Neutrophil (primary cell): ENCODE measurements at regions not wholly inside any gene's neighbourhood (a gene's known extent, or its start where the extent isn't known, plus 50 kb on each side); places are given as distances from the start of the nearest gene placed in this dataset.

Source experiments
- H3K27ac ChIP-seq: fragments of 200-600 bp; sonication (generic); 2 replicates; pipeline ENCODE4 v1.5.1; 2016; ENCODE audit warnings: mild to moderate bottlenecking, moderate library complexity
- H3K27me3 ChIP-seq: fragments of 200-600 bp; sonication (generic); 2 replicates; pipeline ENCODE4 v1.6.0; 2016; ENCODE audit warnings: mild to moderate bottlenecking
- H3K36me3 ChIP-seq: fragments of 200-600 bp; sonication (generic); 2 replicates; pipeline ENCODE4 v1.5.1; 2017
- H3K4me1 ChIP-seq, 2 experiments: fragments of 200-600 bp in 1 of 2; sonication (generic) in 1 of 2; 1 replicate in 1 of 2; 2 replicates in 1 of 2; pipeline versions ENCODE4 v1.5.1 to v1.6.1; 2013 to 2016; ENCODE audit warnings: low read depth in 1 of 2, low read length in 1 of 2, mild to moderate bottlenecking in 1 of 2, moderate library complexity in 1 of 2; ENCODE audit not compliant: control insufficient read depth in 1 of 2, insufficient read depth in 1 of 2
- H3K4me3 ChIP-seq, 2 experiments: fragments of 200-600 bp in 1 of 2; sonication (generic) in 1 of 2; 1 replicate in 1 of 2; 2 replicates in 1 of 2; pipeline ENCODE4 v1.5.1; 2013 to 2016; ENCODE audit warnings: low read depth in 1 of 2, low read length in 1 of 2, mild to moderate bottlenecking in 1 of 2, moderate library complexity in 1 of 2
- H3K9me3 ChIP-seq: fragments of 200-600 bp; sonication (generic); 2 replicates; pipeline ENCODE4 v1.5.1; 2016
- CTCF ChIP-seq: fragments of 200-600 bp; sonication (generic); IDR thresholded peaks from 2 replicates; pipeline ENCODE4 v1.5.1; 2016; ENCODE audit warnings: antibody characterized with exemption

GRCh38 chr20:4418141-4418540, 169.1 kb upstream of the ADRA1D start:
- no peaks in the 10 kb centered on the region for H3K9me3 ChIP-seq
- no peak for TF ChIP-seq CTCF
- no peak overlapping the region for H3K4me3 ChIP-seq
- no peaks in the 10 kb centered on the region for H3K4me1 ChIP-seq
- H3K27ac ChIP-seq = no peak overlapping the region
- no peaks in the 10 kb centered on the region for H3K27me3 ChIP-seq
- H3K36me3 ChIP-seq = no peaks in the 10 kb centered on the region

- Histone ChIP-seq H3K27ac (no peak overlapping the region), H3K4me1 (no peaks in the 10 kb centered on the region), H3K9me3 (no peaks in the 10 kb centered on the region), H3K36me3 (no peaks in the 10 kb centered on the region), H3K4me3 (no peak overlapping the region), H3K27me3 (no peaks in the 10 kb centered on the region)
- TF ChIP-seq CTCF = no peak
Observed at GRCh38 chr20:4415281-4415680, 166.2 kb upstream of the ADRA1D start.

- H3K4me1 ChIP-seq = no peaks in the 10 kb centered on the region
- no peak overlapping the region for H3K4me3 ChIP-seq
- TF ChIP-seq CTCF = no peak
- H3K27me3 ChIP-seq = no peaks in the 10 kb centered on the region
- H3K9me3 ChIP-seq = no peaks in the 10 kb centered on the region
- H3K36me3 ChIP-seq = no peaks in the 10 kb centered on the region
- no peak overlapping the region for H3K27ac ChIP-seq
Observed at GRCh38 chr20:4413314-4414049, 164.4 kb upstream of the ADRA1D start.

- no peaks in the 10 kb centered on the region for H3K36me3 ChIP-seq
Observed at GRCh38 chr20:4412216-4412615, 163.1 kb upstream of the ADRA1D start.

GRCh38 chr20:4411744-4412143, 162.7 kb upstream of the ADRA1D start:
- H3K36me3 ChIP-seq = no peaks in the 10 kb centered on the region
- H3K27ac ChIP-seq = no peak overlapping the region
- H3K4me1 ChIP-seq = no peaks in the 10 kb centered on the region
- H3K27me3 ChIP-seq = no peaks in the 10 kb centered on the region
- H3K4me3 ChIP-seq = no peak overlapping the region
- no peaks in the 10 kb centered on the region for H3K9me3 ChIP-seq
- no peak for TF ChIP-seq CTCF

More at GRCh38 chr20:4412216-4412615, 163.1 kb upstream of the ADRA1D start:
- Histone ChIP-seq H3K9me3 (no peaks in the 10 kb centered on the region), H3K27me3 (no peaks in the 10 kb centered on the region), H3K27ac (no peak overlapping the region), H3K4me3 (no peak overlapping the region), H3K4me1 (no peaks in the 10 kb centered on the region)
- no peak for TF ChIP-seq CTCF
